Endothelial cell of hepatic sinusoid (primary cell): ENCODE measurements at regions not wholly inside any gene's neighbourhood (a gene's known extent, or its start where the extent isn't known, plus 50 kb on each side); places are given as distances from the start of the nearest gene placed in this dataset.

Experiments used
- in situ Hi-C: cut with HindIII; loops from 2 replicates; pipeline ENCODE4 v1.10.0; 2017; ENCODE audit warnings: low sequenced_read_pairs

DNA sequence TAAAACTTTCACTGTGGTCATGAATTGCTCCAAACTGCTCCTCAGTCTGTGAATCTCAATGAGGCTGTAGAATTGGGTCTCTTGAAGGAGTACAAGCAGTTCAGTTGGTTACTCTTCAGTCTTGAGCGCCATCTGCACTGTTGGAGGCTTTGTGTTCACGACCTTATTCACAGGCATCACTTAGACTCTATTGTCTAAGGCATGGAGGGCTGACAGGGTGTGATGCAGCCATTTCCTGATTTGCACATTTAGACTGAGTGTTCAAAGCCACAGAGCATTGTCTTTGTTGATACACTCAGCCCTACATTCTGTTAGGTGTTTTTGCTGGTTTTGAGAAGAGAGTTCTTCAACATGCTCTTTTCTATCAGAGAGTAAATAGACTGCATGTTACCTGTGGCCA is 355.9 kb upstream of the RIOK2 start:
- in situ Hi-C loops = no loop called here

DNA sequence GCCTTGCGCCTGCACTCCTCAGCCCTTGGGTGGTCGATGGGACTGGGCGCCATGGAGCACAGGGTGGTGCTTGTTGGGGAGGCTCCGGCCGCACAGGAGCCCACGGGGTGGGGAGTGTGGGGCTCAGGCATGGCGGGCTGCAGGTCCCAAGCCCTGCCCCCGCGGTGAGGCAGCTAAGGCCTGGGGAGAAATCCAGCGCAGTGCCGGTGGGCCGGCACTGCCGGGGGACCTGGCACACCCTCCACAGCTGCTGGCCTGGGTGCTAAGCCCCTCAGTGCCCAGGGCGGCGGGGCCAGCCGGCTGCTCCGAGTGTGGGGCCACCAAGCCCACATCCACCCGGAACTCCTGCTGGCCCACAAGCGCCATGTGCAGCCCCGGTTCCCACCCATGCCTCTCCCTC is 358.8 kb upstream of the RIOK2 start:
- in situ Hi-C loops = no loop called here

DNA sequence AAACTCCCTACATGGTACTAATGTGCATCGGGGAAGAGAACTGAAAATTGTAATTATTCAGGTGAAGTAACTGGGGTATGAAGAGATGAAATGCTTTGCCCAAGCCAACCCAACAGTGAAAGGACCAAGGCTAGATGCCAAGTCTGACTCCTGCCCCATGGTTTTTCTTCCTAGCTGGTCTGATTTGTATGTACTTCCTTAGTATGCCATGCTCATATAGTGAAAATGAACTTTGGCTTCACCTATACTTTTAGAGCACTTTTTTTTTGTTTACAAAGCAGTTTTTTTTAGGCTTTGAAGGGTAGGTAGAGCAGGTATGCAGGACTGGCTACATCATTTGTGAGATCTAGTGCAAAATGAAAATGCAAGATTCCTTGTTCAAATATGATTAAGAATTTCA is 359.4 kb upstream of the RIOK2 start:
- in situ Hi-C loops = no loop called here

- in situ Hi-C loops = no loop called here
These were observed 360.1 kb upstream of the RIOK2 start for GRCh38 chr5:97543166-97543565.

- in situ Hi-C loops = no loop called here
These were observed 361.2 kb upstream of the RIOK2 start for GRCh38 chr5:97544240-97544639.

- in situ Hi-C loops = no loop called here
These were observed 361.6 kb upstream of the RIOK2 start for GRCh38 chr5:97544678-97545077.

DNA sequence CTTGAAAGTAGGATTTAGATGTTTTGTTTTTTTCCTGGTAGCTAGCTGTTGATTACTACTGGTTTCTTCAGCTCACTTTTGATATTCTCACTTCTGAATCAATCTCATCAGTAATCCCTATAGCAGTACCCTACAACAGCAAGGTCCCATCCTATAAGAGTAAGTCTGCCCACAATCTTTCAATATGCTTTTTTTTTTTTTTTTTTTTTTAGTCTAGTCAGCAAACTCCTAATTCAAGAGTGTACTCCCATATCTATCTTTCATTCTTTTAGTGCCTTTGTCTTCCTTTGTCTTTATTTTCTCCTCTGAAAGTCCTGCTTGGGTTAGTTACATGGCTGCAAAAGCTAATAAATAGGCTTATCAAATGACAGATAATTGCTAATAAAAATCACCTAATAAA is 362.4 kb upstream of the RIOK2 start:
- in situ Hi-C loops = no loop called here

DNA sequence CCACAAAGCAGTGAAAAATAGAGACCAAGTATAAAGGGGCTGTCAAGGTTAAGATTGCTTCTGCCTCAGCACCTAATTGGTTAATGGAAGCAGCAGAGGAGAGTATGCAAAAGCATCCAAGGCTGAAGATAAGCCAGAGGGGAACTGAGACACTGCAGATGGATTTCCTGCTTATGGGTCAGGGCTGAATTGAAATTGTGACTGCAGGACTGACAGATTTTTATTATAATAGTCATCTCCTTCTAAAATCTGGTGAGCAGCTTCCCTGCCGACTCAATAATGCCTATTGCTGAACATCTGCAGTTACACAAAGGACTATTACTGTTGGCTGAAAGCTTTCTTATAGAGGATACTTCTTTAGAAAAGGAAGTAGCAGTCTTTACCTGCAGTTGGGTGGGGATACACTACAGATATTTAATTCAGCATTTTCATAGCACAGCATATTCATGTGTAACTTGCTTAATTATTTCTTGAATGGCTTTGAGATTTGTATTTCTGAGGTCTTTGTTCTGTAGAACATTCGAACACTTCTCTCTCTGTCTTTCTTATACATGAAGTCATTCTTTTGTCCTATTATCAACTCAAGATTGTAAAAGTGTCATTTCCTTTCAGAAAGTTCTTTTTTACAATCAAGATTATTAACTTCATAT is 363.0 kb upstream of the RIOK2 start:
- in situ Hi-C loops = no loop called here

DNA sequence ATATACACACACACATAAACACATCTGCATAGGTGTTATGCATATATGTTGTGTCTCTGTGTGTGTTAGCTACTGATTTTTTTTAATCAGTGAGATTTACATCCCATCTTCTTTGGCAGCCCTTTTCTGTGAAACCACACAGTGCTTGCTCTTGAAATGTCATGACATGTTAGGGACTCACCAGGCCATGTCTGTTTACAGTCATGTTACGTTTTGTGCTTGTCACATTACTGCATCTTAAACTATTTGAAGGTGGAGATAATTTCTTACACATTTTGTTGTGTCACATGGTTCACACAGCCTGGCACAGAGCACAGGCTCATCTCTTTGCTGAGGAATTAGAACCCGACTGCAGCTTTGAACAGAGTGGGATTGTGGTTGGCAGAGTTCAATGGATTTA is 364.4 kb upstream of the RIOK2 start:
- in situ Hi-C loops = no loop called here

- in situ Hi-C loops = no loop called here
These were observed 365.1 kb upstream of the RIOK2 start for GRCh38 chr5:97547999-97548738.

- in situ Hi-C loops = no loop called here
These were observed 365.7 kb upstream of the RIOK2 start for GRCh38 chr5:97548739-97549080.

GRCh38 chr5:97549496-97549895 is 366.4 kb upstream of the RIOK2 start:
- in situ Hi-C loops = no loop called here

- in situ Hi-C loops = no loop called here
These were observed 367.1 kb upstream of the RIOK2 start for GRCh38 chr5:97550164-97550563.

DNA sequence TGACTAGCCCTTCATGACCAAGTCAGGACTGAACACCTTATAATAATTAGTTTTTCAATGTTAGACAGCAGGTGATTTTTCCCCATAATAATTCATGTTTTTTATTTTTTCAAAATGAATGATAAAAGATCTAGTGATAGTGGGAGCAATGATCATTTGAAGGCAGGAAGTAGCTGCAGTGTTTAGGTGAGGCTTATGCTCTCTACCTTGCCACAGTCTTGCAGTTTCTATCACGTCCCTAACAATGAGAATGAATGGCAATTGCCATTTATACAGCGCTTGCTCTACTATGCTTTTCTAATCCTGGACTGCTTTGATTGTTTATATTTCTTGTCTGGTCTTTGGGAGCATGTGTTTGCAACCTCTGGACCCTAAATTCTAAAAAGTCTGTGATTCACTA is 367.8 kb upstream of the RIOK2 start:
- in situ Hi-C loops = no loop called here

- in situ Hi-C loops = no loop called here
These were observed 370.8 kb upstream of the RIOK2 start for GRCh38 chr5:97553604-97554452.

- in situ Hi-C loops = no loop called here
These were observed 372.1 kb upstream of the RIOK2 start for GRCh38 chr5:97554977-97555643.

GRCh38 chr5:97555644-97555981 is 372.6 kb upstream of the RIOK2 start:
- in situ Hi-C loops = no loop called here

DNA sequence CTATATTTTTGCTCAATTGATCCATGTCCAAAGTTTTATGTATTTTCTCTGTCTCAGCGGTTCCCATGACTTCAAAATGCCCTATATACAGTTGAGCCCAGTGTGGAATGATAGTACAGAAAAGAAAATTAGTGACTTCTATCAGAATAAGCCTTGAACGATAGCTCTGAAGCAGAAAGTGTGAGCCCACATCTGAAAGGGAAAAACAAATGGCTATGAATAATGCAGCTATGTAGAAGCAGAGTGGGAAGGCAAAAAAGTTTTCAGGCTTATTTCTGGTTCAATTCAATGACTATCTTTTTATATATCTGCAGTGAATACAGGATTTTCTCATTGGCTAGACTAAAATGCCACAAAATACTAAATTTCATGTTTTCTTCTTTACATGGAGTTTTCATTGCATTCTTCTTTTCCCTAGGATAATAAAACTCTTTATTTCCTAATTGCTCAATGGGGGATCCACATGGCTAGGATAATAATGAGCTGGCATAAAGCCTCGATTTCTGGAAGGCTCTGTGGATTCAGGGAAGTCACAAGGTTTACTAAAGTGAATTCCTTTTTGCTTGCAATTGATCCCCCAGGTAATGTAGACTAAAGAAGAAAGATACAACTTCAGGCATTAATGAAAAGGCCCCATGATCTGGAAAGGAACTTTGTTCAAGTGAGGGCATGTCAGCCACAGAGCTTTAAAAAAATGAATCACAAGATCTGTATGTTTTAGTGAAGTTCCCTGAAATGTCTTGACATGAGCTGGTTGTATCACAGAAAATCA is 377.0 kb upstream of the RIOK2 start:
- in situ Hi-C loops = no loop called here

GRCh38 chr5:97560599-97560993 is 377.5 kb upstream of the RIOK2 start:
- in situ Hi-C loops = no loop called here

DNA sequence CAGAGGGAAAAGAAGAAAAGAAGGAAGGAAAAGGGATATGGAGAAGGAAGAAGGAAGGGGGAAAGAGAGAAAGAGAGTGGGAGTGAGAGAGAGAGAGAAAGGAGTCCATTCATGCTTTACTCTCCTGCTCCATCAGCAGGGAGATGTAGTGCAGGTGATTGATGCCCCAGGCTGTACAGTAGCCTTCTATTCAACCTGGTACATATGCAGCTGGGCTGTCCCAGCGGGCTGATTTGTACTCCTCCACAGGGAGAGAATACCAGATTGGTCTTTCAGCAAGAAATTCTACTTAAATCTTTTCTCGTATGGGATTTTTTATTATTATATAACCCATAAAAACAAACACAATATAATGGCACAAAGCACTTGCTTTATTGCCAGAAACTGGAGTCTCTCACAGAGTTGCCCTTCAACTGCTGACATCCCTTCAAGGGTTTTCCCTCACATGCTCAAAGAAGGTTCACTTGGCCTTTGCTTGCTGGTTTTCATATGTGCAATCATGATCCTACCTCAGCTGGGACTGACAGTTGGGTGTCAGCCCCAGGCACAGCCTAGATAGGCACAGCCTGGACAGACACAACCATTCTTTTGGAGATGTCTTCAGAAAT is 380.1 kb upstream of the RIOK2 start:
- in situ Hi-C loops = no loop called here
